GM19468 (cell line): ENCODE measurements at regions not wholly inside any gene's neighbourhood (a gene's known extent, or its start where the extent isn't known, plus 50 kb on each side); places are given as distances from the start of the nearest gene placed in this dataset.
"Not testable (repeated sequence)": the region's sequence is repeated elsewhere in the genome, so short reads cannot be mapped to it uniquely, and the experiment has no call there.

Experiments
- ATAC-seq: cut with Tn5 transposase; IDR thresholded peaks from one replicate; pipeline ENCODE4 v1.9.1; 2021; ENCODE audit warnings: mild to moderate bottlenecking, moderate library complexity, moderate number of reproducible peaks; ENCODE audit not compliant: unreplicated experiment; ENCODE audit errors: extremely low read depth

DNA sequence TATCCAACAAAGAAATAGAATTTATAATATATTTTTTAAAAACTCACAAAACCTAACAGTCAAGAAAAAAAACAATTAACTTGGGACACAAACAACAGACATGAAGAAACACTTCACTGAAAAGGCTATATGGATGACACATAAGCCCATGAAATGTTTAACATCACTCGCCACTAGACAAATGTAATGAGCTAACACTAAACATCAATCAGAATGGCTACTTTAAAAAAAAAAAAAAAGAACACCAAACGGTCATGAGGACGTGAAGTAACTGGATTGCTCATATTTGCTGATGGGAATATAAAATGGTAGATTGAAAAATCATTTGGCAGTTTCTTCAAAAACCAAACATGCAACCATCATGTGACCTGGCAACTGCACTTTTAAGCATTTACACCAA lies 97.3 kb upstream of the RGPD4 start:
- no peak for ATAC-seq

- ATAC-seq, result no peak
Measured at GRCh38 chr2:107730898-107731297, 95.8 kb upstream of the RGPD4 start.

DNA sequence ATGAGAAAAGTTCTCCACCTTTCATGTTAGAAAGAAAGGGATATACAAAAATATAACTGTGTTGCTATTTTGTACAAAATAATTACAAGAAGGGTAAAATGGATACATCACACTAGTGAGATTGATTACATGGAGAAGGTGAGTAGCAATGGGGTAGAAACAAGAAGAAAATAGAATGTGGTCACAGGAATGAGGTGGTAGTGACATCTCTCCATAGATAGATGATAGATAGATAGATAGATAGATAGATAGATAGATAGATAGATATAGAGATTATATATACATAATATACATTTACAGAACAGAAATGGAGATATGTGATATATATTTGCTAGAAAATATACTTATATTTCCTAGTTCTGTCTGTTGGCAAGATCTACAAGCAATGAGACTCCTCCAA lies 95.3 kb upstream of the RGPD4 start:
- no peak for ATAC-seq

- ATAC-seq, result no peak
Measured at GRCh38 chr2:107735201-107735600, 91.5 kb upstream of the RGPD4 start.

DNA sequence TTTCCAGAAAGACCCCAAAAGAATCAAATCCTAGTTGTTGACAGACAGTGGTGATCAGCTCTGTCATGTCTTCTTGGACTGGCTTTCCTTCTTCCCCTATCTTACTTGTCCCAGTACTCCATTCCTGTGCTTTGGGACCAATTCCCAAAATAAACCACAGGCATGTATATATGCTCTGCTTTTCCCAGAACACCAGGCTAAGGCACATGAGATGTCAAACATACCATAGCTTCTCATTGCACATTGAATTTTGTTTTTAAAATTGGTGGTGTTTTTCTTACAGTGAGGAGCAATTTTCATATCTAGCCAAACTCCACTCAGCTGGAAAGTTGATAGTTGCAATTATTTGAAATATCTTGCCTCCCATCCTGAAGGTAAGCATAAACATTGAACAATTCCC lies 88.9 kb upstream of the RGPD4 start:
- ATAC-seq, result no peak

DNA sequence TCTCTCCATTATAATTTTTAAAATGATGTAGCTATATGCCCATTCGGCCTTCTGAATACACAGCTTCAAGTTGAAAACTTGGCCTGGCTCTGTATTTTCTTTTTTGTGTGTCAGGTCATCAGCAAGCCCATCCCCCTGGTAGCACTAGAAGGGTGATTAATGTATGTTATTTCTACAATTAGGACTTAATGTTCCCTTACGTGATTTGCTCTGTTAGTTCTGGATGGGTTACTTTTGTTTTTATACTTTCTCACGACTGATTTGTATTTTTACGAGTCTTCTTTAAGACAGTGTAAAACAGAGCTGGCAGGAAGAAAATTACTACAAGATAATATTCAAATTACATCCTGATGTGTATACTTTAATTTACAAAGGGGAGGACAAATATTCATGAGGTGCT lies 88.4 kb upstream of the RGPD4 start:
- no peak for ATAC-seq

DNA sequence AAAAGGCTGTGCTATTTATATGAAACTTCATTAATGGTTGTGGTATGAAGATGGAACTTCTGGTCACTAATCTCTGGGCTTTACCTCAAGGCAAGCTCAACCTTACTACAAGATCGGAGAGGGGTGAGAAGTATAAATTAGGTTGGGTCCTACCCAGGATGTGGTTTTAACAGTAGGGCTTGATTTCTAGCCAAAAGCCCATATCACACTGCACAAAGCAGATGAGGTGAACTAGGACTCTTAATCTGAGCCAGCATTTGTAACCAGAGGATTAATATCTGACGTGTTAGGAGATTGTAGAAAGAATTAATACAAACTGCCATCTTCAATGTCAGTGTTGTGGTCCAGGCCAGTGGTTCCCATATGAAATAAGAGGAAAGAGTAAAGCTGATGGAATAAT lies 86.4 kb upstream of the RGPD4 start:
- ATAC-seq, result no peak

DNA sequence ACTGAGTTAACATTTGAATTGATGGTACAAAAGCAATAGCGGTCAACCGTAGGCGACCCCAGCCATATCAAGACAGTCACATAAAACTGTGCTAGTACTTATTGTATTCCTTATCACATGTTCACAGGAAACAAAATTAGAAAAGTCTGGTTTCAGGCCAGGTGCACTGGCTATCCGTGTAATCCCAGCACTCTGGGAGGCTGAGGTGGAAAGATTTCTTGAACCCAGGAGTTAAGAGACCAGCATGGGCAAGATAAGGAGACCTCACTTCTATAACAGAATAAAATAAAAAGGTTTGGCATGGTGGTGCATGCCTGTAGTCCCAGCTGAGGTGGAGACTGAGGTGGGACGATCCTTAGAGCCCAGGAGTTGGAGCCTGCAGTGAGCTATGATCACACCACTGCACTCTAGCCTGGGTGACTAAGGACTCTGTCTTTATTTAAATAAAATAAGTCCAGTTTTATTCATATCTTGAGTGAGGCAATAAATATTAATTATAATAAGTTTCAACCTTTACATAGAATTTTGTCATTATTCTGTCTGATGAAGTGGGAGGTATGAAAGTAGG lies 84.1 kb upstream of the RGPD4 start:
- no peak for ATAC-seq

DNA sequence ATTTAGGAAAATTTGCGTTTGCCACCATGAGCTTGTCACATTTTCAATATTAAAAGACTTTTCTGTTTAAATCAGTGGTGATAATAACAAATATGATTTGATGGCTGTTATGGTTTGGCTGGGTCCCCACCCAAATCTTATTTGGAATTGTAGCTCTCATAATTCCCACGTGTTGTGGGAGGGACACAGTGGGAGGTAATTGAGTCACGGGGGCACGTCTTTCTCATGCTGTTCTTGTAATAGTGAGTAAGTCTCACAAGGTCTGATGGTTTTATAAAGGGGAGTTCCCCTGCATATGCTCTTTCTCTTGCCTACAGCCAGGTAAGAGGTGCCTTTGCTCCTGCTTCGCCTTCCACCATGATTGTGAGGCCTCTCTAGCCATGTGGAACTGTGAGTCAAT lies 83.4 kb upstream of the RGPD4 start:
- ATAC-seq, result no peak

DNA sequence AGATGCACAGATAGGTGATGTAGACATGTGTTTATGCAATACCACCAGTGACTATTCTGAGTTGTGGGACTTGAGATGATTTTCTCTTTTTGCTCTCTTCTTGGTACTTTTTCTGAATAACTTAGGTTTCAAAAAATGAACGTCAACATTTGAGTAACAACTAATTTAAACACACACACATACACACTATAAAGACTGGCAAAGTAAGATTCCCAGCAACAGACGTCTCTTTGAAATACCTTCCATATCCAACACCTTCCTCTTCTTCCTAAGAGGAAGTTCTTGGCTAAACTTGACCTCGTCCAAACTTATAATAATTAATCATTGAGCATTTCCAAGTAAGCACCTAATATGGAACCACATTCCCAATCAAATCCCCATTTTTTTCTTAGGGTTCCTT lies 81.6 kb upstream of the RGPD4 start:
- no peak for ATAC-seq

GRCh38 chr2:107746552-107747198 lies 80.0 kb upstream of the RGPD4 start:
- ATAC-seq, result not testable (repeated sequence)

GRCh38 chr2:107747199-107747963 lies 79.3 kb upstream of the RGPD4 start:
- not testable (repeated sequence) for ATAC-seq

- ATAC-seq, result no peak
Measured at GRCh38 chr2:107747964-107748583, 78.6 kb upstream of the RGPD4 start.

GRCh38 chr2:107751936-107752335 lies 74.8 kb upstream of the RGPD4 start:
- ATAC-seq, result no peak

DNA sequence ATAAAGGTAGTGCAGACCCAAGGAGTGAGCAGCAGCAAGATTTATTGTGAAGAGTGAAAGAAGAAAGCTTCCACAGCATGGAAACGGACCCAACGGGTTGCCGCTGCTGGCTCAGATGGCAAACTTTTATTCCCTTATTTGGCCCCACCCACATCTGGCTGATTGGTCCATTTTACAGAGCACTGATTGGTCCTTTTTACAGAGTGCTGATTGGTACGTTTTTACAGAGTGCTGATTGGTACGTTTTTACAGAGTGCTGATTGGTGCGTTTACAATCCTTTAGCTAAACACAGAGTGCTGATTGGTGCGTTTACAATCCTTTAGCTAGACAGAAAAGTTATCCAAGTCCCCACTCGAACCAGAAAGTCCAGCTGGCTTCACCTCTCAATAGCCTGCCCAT lies 72.9 kb upstream of the RGPD4 start:
- not testable (repeated sequence) for ATAC-seq

- no peak for ATAC-seq
Measured at GRCh38 chr2:107757223-107757622, 69.5 kb upstream of the RGPD4 start.

- ATAC-seq, result no peak
Measured at GRCh38 chr2:107760620-107761364, 65.9 kb upstream of the RGPD4 start.

- ATAC-seq, result no peak
Measured at GRCh38 chr2:107772353-107772752, 54.3 kb upstream of the RGPD4 start.

DNA sequence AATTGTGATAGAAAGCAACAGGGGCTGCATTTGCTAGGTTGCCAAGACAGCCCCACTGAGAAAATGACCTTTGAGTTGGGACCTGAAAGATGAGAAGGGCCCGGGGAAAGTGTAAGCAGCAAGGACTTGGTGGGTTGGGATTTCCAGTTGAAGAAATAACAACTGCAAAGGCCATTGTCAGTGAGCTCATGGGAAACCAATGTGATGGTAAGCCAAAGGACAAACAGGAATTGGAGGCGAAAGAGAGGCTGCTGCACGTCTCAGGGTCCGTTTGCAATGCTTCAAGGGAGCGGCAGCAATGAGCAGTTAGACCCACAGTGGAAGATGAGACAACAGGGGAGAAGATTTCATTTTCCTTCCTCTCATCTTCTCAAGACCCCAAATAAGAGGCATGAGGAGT lies 51.5 kb upstream of the RGPD4 start:
- ATAC-seq, result no peak

- no peak for ATAC-seq
Measured at GRCh38 chr2:107775791-107776190, 50.9 kb upstream of the RGPD4 start.

DNA sequence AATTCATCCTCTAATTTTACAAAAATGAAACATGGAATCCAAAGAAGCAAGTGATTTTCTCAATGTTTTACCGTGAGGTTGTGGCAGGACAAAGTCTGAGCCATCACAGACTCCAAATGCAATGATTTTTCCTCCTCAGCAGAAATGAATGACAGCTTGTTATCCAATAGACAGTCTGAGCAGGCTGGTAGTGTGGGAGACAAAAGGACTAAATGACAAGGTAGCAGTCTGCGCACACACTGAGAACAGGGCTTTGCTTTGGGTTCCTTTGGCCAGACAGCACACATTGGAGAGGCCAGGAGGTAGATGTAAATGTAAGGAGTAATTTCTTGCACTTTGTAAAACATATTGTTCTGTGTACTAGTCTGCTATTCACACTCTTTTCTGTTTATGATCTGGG lies 50.3 kb upstream of the RGPD4 start:
- ATAC-seq, result no peak
